Gastrocnemius medialis (tissue), 4 donors: ENCODE measurements at regions not wholly inside any gene's neighbourhood (a gene's known extent, or its start where the extent isn't known, plus 50 kb on each side); places are given as distances from the start of the nearest gene placed in this dataset.

Experiments used
- ATAC-seq, 2 donors: fragments of 150-250 bp; one replicate each; pipeline ENCODE4 v1.9.1; 2016
- DNase-seq, 2 donors: peaks; one replicate each; pipeline ENCODE4 v3.0.0-alpha.2; 2019
- H3K27ac ChIP-seq, 4 donors: fragments of 200-600 bp; sonication (generic); 1 replicate in 1 of 4; 2 replicates in 3 of 4; pipeline ENCODE4 v1.5.1; 2016 to 2018; ENCODE audit warnings: mild to moderate bottlenecking in 2 of 4, moderate library complexity in 1 of 4
- H3K27me3 ChIP-seq, 3 donors: fragments of 200-600 bp; sonication (generic) in 2 of 3; 1 replicate in 1 of 3; 2 replicates in 2 of 3; pipeline versions ENCODE4 v1.5.1 to v1.6.0; 2016 to 2019; ENCODE audit warnings: mild to moderate bottlenecking in 1 of 3, moderate library complexity in 1 of 3
- H3K36me3 ChIP-seq, 2 donors: fragments of 200-600 bp; sonication (generic) in 1 of 2; one replicate each; pipeline ENCODE4 v1.5.1; 2017 to 2018
- H3K4me1 ChIP-seq, 2 donors: fragments of 200-600 bp; sonication (generic) in 1 of 2; one replicate each; pipeline ENCODE4 v1.5.1; 2016 to 2017; ENCODE audit warnings: mild to moderate bottlenecking in 2 of 2
- H3K4me3 ChIP-seq, 4 donors: fragments of 200-600 bp; sonication (generic) in 3 of 4; 1 replicate in 1 of 4; 2 replicates in 3 of 4; pipeline ENCODE4 v1.5.1; 2016 to 2019; ENCODE audit warnings: mild to moderate bottlenecking in 2 of 4
- H3K9me3 ChIP-seq, 3 donors: fragments of 200-600 bp; sonication (generic) in 2 of 3; 1 replicate in 1 of 3; 2 replicates in 2 of 3; pipeline ENCODE4 v1.5.1; 2016 to 2019
- CTCF ChIP-seq, 5 experiments: fragments of 450-650 bp in 3 of 5; fragments of 200-600 bp in 2 of 5; sonication (generic) in 2 of 5; IDR thresholded peaks in 4 of 5; conservative IDR thresholded peaks in 1 of 5; 1 replicate in 4 of 5; 2 replicates in 1 of 5; pipeline ENCODE4 v1.5.1; 2016 to 2019; ENCODE audit warnings: antibody characterized with exemption in 5 of 5, mild to moderate bottlenecking in 3 of 5, moderate library complexity in 3 of 5
- POLR2A ChIP-seq, 2 donors: fragments of 450-650 bp; IDR thresholded peaks; one replicate each; pipeline ENCODE4 v1.6.1; 2017; ENCODE audit warnings: antibody characterized with exemption in 2 of 2, mild to moderate bottlenecking in 2 of 2, moderate library complexity in 2 of 2
- in situ Hi-C, 4 donors: fragments of 200-750 bp; cut with MboI; loops; one replicate each; pipeline versions ENCODE4 v1.15.0 to v1.8.0; 2017; ENCODE audit warnings: low sequenced_read_pairs in 4 of 4
- intact Hi-C: fragments of 100-400 bp; cut with DNase I; formaldehyde crosslinking; loops from one replicate; pipeline ENCODE4 v1.15.1; 2023; ENCODE audit warnings: low total_unique reads

- H3K4me3 ChIP-seq = no peak overlapping the region
- H3K27me3 ChIP-seq = no peaks in the 10 kb centered on the region
- H3K4me1 ChIP-seq = no peaks in the 10 kb centered on the region
- no peak overlapping the region for H3K27ac ChIP-seq
- H3K9me3 ChIP-seq = no peaks in the 10 kb centered on the region
- ATAC-seq (no peak), DNase-seq (no peak)
- no peaks in the 10 kb centered on the region for H3K36me3 ChIP-seq
- in situ Hi-C loops = no loop called here
- intact Hi-C loops = no loop called here
- TF ChIP-seq CTCF (IDR thresholded peaks at IDR 0.05 in 4 of 5, conservative IDR thresholded peaks at IDR 0.05 in 1 of 5) = no peak
- no peak for TF ChIP-seq POLR2A (IDR thresholded peaks at IDR 0.05)
Observed at GRCh38 chr12:114616081-114616480, 67.9 kb downstream of the TBX3 start.

GRCh38 chr12:114614040-114614439, 69.9 kb downstream of the TBX3 start:
- Histone ChIP-seq H3K27ac (no peak overlapping the region), H3K4me3 (no peak overlapping the region), H3K9me3 (no peaks in the 10 kb centered on the region), H3K4me1 (no peaks in the 10 kb centered on the region), H3K27me3 (no peaks in the 10 kb centered on the region), H3K36me3 (no peaks in the 10 kb centered on the region)
- in situ Hi-C loops = no loop called here
- intact Hi-C loops = no loop called here
- no peak for ATAC-seq
- TF ChIP-seq CTCF (IDR thresholded peaks at IDR 0.05 in 4 of 5, conservative IDR thresholded peaks at IDR 0.05 in 1 of 5) (no peak), POLR2A (IDR thresholded peaks at IDR 0.05) (no peak)
- DNase-seq = no peak

- Histone ChIP-seq H3K4me1 (no peaks in the 10 kb centered on the region), H3K36me3 (no peaks in the 10 kb centered on the region), H3K4me3 (no peak overlapping the region), H3K27me3 (no peaks in the 10 kb centered on the region), H3K9me3 (no peaks in the 10 kb centered on the region), H3K27ac (no peak overlapping the region)
- DNase-seq (no peak), ATAC-seq (no peak)
- in situ Hi-C loops (no loop called here), intact Hi-C loops (no loop called here)
- TF ChIP-seq POLR2A (IDR thresholded peaks at IDR 0.05) (no peak), CTCF (IDR thresholded peaks at IDR 0.05 in 4 of 5, conservative IDR thresholded peaks at IDR 0.05 in 1 of 5) (no peak)
Observed at GRCh38 chr12:114612062-114612461, 71.9 kb downstream of the TBX3 start.

- Histone ChIP-seq H3K9me3 (no peaks in the 10 kb centered on the region), H3K4me3 (no peak overlapping the region), H3K36me3 (no peaks in the 10 kb centered on the region), H3K27me3 (no peaks in the 10 kb centered on the region), H3K27ac (no peak overlapping the region), H3K4me1 (no peaks in the 10 kb centered on the region)
- intact Hi-C loops (no loop called here), in situ Hi-C loops (no loop called here)
- no peak for DNase-seq
- TF ChIP-seq POLR2A (IDR thresholded peaks at IDR 0.05) (no peak), CTCF (IDR thresholded peaks at IDR 0.05 in 4 of 5, conservative IDR thresholded peaks at IDR 0.05 in 1 of 5) (no peak)
- no peak for ATAC-seq
Observed at GRCh38 chr12:114611145-114612018, 72.6 kb downstream of the TBX3 start.
